GM12872 (cell line): ENCODE measurements at regions not wholly inside any gene's neighbourhood (a gene's known extent, or its start where the extent isn't known, plus 50 kb on each side); places are given as distances from the start of the nearest gene placed in this dataset.

Experiments used
- CTCF ChIP-seq: IDR thresholded peaks from 3 replicates; pipeline ENCODE4 v1.5.1; 2011; ENCODE audit warnings: low read depth, mild to moderate bottlenecking, low read length, moderate library complexity; ENCODE audit not compliant: insufficient read depth

GRCh38 chr11:128157423-128158298, 429.7 kb downstream of the ETS1 start:
- peak; percentile 85 for TF ChIP-seq CTCF

- TF ChIP-seq CTCF: no peak
Measured at GRCh38 chr11:128156486-128156885, 430.9 kb downstream of the ETS1 start.

- no peak for TF ChIP-seq CTCF
Measured at GRCh38 chr11:128155590-128155989, 431.8 kb downstream of the ETS1 start.

- TF ChIP-seq CTCF: no peak
Measured at GRCh38 chr11:128153697-128154048, 433.7 kb downstream of the ETS1 start.

GRCh38 chr11:128152796-128153696, 434.3 kb downstream of the ETS1 start:
- TF ChIP-seq CTCF: no peak

GRCh38 chr11:128151780-128152179, 435.6 kb downstream of the ETS1 start:
- TF ChIP-seq CTCF: no peak

GRCh38 chr11:128151338-128151737, 436.0 kb downstream of the ETS1 start:
- no peak for TF ChIP-seq CTCF
